GM23338 (cell line): ENCODE measurements at regions not wholly inside any gene's neighbourhood (a gene's known extent, or its start where the extent isn't known, plus 50 kb on each side); places are given as distances from the start of the nearest gene placed in this dataset.

ENCODE experiments used
- EZH2phosphoT487 ChIP-seq: fragments of 200-600 bp; sonication (generic); IDR thresholded peaks from one replicate; pipeline ENCODE4 v1.8.1; 2018; ENCODE audit warnings: antibody characterized with exemption; ENCODE audit not compliant: unreplicated experiment
- JUNB ChIP-seq: IDR thresholded peaks from one replicate; pipeline ENCODE4 v1.6.1; 2016; ENCODE audit warnings: antibody characterized with exemption; ENCODE audit not compliant: unreplicated experiment
- POLR2AphosphoS5 ChIP-seq: IDR thresholded peaks from 2 replicates; pipeline ENCODE4 v1.6.1; 2016; ENCODE audit warnings: antibody characterized with exemption, low read depth
- STAT1 ChIP-seq: IDR thresholded peaks from one replicate; pipeline ENCODE4 v1.6.1; 2016; ENCODE audit warnings: antibody characterized with exemption; ENCODE audit not compliant: unreplicated experiment
- ZNF331 ChIP-seq: fragments of 250-450 bp; sonication (Bioruptor Pico); IDR thresholded peaks from 2 replicates; pipeline ENCODE4 v1.5.0; 2020; ENCODE audit warnings: low read depth, mild to moderate bottlenecking, moderate library complexity
- TF ChIP-seq, protein P1 (sequence below): fragments of 250-450 bp; sonication (Bioruptor Pico); IDR thresholded peaks from 2 replicates; pipeline ENCODE4 v1.5.0; 2020; ENCODE audit warnings: mild to moderate bottlenecking, moderate library complexity
- TF ChIP-seq, protein P2 (sequence below): IDR thresholded peaks from one replicate; pipeline ENCODE4 v1.6.1; 2018; ENCODE audit warnings: antibody characterized with exemption; ENCODE audit not compliant: unreplicated experiment
- TF ChIP-seq, protein P3 (sequence below): IDR thresholded peaks from 2 replicates; pipeline ENCODE4 v1.6.1; 2016; ENCODE audit warnings: antibody characterized with exemption

DNA sequence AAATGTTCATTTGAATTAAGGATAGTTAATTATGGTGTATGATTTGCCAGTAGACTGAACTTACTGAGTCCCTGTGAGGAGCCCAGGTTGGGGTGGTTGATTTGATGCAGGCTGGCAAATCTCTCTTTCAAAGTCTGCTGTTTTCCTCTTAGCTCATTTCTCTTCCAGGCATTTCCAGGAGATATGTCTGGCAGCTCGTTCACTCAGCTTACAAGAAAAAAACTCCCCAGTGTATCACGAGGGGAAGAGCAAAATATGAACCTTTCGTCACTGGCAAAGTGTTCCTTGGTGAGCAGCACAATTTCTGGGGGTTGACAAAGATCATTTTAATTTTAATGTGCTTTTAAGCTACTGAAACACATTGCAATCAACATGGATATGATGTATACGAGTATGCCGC, 244.2 kb downstream of the CBLL2 start (continued):
- TF ChIP-seq, protein P1, sequence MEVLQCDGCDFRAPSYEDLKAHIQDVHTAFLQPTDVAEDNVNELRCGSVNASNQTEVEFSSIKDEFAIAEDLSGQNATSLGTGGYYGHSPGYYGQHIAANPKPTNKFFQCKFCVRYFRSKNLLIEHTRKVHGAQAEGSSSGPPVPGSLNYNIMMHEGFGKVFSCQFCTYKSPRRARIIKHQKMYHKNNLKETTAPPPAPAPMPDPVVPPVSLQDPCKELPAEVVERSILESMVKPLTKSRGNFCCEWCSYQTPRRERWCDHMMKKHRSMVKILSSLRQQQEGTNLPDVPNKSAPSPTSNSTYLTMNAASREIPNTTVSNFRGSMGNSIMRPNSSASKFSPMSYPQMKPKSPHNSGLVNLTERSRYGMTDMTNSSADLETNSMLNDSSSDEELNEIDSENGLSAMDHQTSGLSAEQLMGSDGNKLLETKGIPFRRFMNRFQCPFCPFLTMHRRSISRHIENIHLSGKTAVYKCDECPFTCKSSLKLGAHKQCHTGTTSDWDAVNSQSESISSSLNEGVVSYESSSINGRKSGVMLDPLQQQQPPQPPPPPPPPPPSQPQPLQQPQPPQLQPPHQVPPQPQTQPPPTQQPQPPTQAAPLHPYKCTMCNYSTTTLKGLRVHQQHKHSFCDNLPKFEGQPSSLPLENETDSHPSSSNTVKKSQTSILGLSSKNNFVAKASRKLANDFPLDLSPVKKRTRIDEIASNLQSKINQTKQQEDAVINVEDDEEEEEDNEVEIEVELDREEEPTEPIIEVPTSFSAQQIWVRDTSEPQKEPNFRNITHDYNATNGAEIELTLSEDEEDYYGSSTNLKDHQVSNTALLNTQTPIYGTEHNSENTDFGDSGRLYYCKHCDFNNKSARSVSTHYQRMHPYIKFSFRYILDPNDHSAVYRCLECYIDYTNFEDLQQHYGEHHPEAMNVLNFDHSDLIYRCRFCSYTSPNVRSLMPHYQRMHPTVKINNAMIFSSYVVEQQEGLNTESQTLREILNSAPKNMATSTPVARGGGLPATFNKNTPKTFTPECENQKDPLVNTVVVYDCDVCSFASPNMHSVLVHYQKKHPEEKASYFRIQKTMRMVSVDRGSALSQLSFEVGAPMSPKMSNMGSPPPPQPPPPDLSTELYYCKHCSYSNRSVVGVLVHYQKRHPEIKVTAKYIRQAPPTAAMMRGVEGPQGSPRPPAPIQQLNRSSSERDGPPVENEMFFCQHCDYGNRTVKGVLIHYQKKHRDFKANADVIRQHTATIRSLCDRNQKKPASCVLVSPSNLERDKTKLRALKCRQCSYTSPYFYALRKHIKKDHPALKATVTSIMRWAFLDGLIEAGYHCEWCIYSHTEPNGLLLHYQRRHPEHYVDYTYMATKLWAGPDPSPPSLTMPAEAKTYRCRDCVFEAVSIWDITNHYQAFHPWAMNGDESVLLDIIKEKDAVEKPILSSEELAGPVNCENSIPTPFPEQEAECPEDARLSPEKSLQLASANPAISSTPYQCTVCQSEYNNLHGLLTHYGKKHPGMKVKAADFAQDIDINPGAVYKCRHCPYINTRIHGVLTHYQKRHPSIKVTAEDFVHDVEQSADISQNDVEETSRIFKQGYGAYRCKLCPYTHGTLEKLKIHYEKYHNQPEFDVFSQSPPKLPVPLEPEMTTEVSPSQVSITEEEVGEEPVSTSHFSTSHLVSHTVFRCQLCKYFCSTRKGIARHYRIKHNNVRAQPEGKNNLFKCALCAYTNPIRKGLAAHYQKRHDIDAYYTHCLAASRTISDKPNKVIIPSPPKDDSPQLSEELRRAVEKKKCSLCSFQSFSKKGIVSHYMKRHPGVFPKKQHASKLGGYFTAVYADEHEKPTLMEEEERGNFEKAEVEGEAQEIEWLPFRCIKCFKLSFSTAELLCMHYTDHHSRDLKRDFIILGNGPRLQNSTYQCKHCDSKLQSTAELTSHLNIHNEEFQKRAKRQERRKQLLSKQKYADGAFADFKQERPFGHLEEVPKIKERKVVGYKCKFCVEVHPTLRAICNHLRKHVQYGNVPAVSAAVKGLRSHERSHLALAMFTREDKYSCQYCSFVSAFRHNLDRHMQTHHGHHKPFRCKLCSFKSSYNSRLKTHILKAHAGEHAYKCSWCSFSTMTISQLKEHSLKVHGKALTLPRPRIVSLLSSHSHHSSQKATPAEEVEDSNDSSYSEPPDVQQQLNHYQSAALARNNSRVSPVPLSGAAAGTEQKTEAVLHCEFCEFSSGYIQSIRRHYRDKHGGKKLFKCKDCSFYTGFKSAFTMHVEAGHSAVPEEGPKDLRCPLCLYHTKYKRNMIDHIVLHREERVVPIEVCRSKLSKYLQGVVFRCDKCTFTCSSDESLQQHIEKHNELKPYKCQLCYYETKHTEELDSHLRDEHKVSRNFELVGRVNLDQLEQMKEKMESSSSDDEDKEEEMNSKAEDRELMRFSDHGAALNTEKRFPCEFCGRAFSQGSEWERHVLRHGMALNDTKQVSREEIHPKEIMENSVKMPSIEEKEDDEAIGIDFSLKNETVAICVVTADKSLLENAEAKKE (CRISPR knock-in tag): no peak
- no peak for TF ChIP-seq JUNB
- TF ChIP-seq, protein P2, sequence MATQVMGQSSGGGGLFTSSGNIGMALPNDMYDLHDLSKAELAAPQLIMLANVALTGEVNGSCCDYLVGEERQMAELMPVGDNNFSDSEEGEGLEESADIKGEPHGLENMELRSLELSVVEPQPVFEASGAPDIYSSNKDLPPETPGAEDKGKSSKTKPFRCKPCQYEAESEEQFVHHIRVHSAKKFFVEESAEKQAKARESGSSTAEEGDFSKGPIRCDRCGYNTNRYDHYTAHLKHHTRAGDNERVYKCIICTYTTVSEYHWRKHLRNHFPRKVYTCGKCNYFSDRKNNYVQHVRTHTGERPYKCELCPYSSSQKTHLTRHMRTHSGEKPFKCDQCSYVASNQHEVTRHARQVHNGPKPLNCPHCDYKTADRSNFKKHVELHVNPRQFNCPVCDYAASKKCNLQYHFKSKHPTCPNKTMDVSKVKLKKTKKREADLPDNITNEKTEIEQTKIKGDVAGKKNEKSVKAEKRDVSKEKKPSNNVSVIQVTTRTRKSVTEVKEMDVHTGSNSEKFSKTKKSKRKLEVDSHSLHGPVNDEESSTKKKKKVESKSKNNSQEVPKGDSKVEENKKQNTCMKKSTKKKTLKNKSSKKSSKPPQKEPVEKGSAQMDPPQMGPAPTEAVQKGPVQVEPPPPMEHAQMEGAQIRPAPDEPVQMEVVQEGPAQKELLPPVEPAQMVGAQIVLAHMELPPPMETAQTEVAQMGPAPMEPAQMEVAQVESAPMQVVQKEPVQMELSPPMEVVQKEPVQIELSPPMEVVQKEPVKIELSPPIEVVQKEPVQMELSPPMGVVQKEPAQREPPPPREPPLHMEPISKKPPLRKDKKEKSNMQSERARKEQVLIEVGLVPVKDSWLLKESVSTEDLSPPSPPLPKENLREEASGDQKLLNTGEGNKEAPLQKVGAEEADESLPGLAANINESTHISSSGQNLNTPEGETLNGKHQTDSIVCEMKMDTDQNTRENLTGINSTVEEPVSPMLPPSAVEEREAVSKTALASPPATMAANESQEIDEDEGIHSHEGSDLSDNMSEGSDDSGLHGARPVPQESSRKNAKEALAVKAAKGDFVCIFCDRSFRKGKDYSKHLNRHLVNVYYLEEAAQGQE: no peak
- TF ChIP-seq POLR2AphosphoS5: no peak
- no peak for TF ChIP-seq STAT1
- TF ChIP-seq, protein P3, sequence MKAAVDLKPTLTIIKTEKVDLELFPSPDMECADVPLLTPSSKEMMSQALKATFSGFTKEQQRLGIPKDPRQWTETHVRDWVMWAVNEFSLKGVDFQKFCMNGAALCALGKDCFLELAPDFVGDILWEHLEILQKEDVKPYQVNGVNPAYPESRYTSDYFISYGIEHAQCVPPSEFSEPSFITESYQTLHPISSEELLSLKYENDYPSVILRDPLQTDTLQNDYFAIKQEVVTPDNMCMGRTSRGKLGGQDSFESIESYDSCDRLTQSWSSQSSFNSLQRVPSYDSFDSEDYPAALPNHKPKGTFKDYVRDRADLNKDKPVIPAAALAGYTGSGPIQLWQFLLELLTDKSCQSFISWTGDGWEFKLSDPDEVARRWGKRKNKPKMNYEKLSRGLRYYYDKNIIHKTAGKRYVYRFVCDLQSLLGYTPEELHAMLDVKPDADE: no peak
- TF ChIP-seq EZH2phosphoT487: no peak
- TF ChIP-seq ZNF331 (CRISPR knock-in tag): no peak
